ENCODE measurements at regions not wholly inside any gene's neighbourhood (a gene's known extent, or its start where the extent isn't known, plus 50 kb on each side); places are given as distances from the start of the nearest gene placed in this dataset.

GRCh38 chr10:21164687-21165086 lies 267.6 kb upstream of the NEBL start:
- H2BK12ac ChIP-seq (ENCODE audit: low read depth, low read length), result no peak overlapping the region

More at GRCh38 chr10:21164687-21165086, 267.6 kb upstream of the NEBL start:
- Histone ChIP-seq H3K18ac (ENCODE audit: extremely low read depth, low read length) (no peak overlapping the region), H3K36me3 (ENCODE audit: control insufficient read depth in 2 of 4, insufficient read depth in 4 of 4, low read length in 3 of 4) (peaks cover 0 to 15% (median 5%) of the 10 kb centered on the region in 4 experiments; a peak in 3 of 8 replicates), H2BK15ac (ENCODE audit: low read length) (no peak overlapping the region), H4K5ac (ENCODE audit: insufficient read length, low read depth, low read length) (no peak overlapping the region), H3K4me1 (replicated peaks in 1 of 4; ENCODE audit: control insufficient read depth in 3 of 4, insufficient read depth in 4 of 4, low read length in 3 of 4) (peaks cover 0 to 3% (median 1%) of the 10 kb centered on the region in 4 experiments; a peak in 2 of 7 replicates), H3K14ac (ENCODE audit: insufficient read length) (no peak overlapping the region), H4K8ac (ENCODE audit: extremely low read depth, insufficient read depth, low read length) (no peak overlapping the region), H3K23ac (ENCODE audit: insufficient read length) (no peak overlapping the region), H3K79me1 (ENCODE audit: low read depth, low read length) (no peaks in the 10 kb centered on the region), H2BK20ac (ENCODE audit: low read length) (no peak overlapping the region), H3K27ac (ENCODE audit: low read depth, low read length) (no peak overlapping the region), H2AK5ac (ENCODE audit: low read depth, low read length) (no peak overlapping the region), H2BK5ac (ENCODE audit: low read depth, low read length) (no peak overlapping the region), H2AFZ (ENCODE audit: low read length) (no peak overlapping the region), H3K79me2 (ENCODE audit: control insufficient read depth in 1 of 2, insufficient read depth in 2 of 2, low read length in 2 of 2) (no peaks in the 10 kb centered on the region), H3K9me3 (ENCODE audit: insufficient read depth in 2 of 2, low read depth in 1 of 2, low read length in 1 of 2) (peaks cover 9 to 14% of the 10 kb centered on the region in 2 experiments; a peak in 3 of 4 replicates), H3K56ac (replicated peaks; ENCODE audit: insufficient read length, low read depth, low read length) (no peak overlapping the region), H3K27me3 (replicated peaks in 1 of 4; ENCODE audit: control insufficient read depth in 3 of 4, extremely low read depth in 1 of 4, insufficient read depth in 3 of 4, low read length in 3 of 4) (no peaks in the 10 kb centered on the region), H4K20me1 (replicated peaks in 1 of 2; ENCODE audit: control insufficient read depth in 1 of 2, insufficient read depth in 2 of 2, low read length in 2 of 2) (no peaks in the 10 kb centered on the region), H3K9ac (replicated peaks in 1 of 4; ENCODE audit: extremely low read depth in 1 of 4, low read depth in 3 of 4, low read length in 3 of 4) (no peak overlapping the region), H3K4ac (replicated peaks; ENCODE audit: insufficient read length, low read depth, low read length) (no peak overlapping the region), H4K91ac (replicated peaks; ENCODE audit: insufficient read length, low read length) (no peak overlapping the region), H2BK120ac (replicated peaks; ENCODE audit: low read depth, low read length) (no peak overlapping the region), H3K23me2 (ENCODE audit: low read depth, low read length) (no peaks in the 10 kb centered on the region), H3K4me3 (ENCODE audit: extremely low read depth in 1 of 4, insufficient read depth in 2 of 4, low read depth in 3 of 4, low read length in 4 of 4) (no peak overlapping the region), H3K4me2 (ENCODE audit: insufficient read depth in 1 of 2, low read depth in 2 of 2, low read length in 2 of 2) (no peak overlapping the region)
- CTCF ChIA-PET (ENCODE audit: partially characterized antibody), result no interaction called here
- POLR2A ChIA-PET (ENCODE audit: partially characterized antibody), result no interaction called here
- TF ChIP-seq BRCA1 (IDR thresholded peaks at IDR 0.05; ENCODE audit: low read depth, low read length) (no peak), CBX8 (IDR thresholded peaks at IDR 0.05; ENCODE audit: borderline replicate concordance, low read depth, low read length) (no peak), CTBP2 (IDR thresholded peaks at IDR 0.05; ENCODE audit: borderline replicate concordance, insufficient read depth, insufficient read length, low read length) (no peak), POLR2AphosphoS5 (IDR thresholded peaks at IDR 0.05; ENCODE audit: low read depth, low read length) (no peak), EP300 (IDR thresholded peaks at IDR 0.05; ENCODE audit: borderline replicate concordance in 1 of 2, low read depth in 2 of 2, low read length in 2 of 2) (no peak), USF2 (IDR thresholded peaks at IDR 0.05; ENCODE audit: low read length) (no peak), HDAC6 (IDR thresholded peaks at IDR 0.05; ENCODE audit: low read depth, low read length) (no peak), TCF12 (IDR thresholded peaks at IDR 0.05; ENCODE audit: low read depth, low read length) (no peak), SP4 (IDR thresholded peaks at IDR 0.05; ENCODE audit: low read length) (no peak)
- 90% methylated on average over 3 of the region's 3 CpGs; no CpG with 5 or more reads in 1 of the 2 experiments for WGBS, 2 experiments (ENCODE audit: extremely low coverage in 1 of 2, insufficient coverage in 1 of 2, insufficient read length in 1 of 2, insufficient replicate concordance in 2 of 2, low coverage in 1 of 2, low lambda C conversion rate in 2 of 2, missing lambda C conversion rate in 1 of 2)
- FAIRE-seq (no peak), DNase-seq (ENCODE audit: low read depth in 1 of 2, low spot score in 2 of 2) (no peak)
